H9 (cell line): ENCODE measurements at regions not wholly inside any gene's neighbourhood (a gene's known extent, or its start where the extent isn't known, plus 50 kb on each side); places are given as distances from the start of the nearest gene placed in this dataset.

Experiments
- DNase-seq: peaks from one replicate; pipeline ENCODE4 v3.0.0-alpha.2; 2017
- H2AFZ ChIP-seq: one replicate; pipeline ENCODE4 v1.6.1; 2013; ENCODE audit warnings: mild to moderate bottlenecking, low read length, control low read depth, moderate library complexity
- H2AK5ac ChIP-seq: 2 replicates; pipeline ENCODE4 v1.6.1; 2013; ENCODE audit warnings: low read length, control low read depth, mixed read lengths; ENCODE audit not compliant: insufficient read length
- H2BK120ac ChIP-seq: one replicate; pipeline ENCODE4 v1.6.1; 2013; ENCODE audit warnings: low read depth, mild to moderate bottlenecking, low read length, control low read depth, inconsistent platforms; ENCODE audit not compliant: poor library complexity, severe bottlenecking
- H2BK12ac ChIP-seq: 2 replicates; pipeline ENCODE4 v1.6.1; 2013; ENCODE audit warnings: low read length, control low read depth, mixed read lengths, low read depth; ENCODE audit not compliant: insufficient read length
- H2BK15ac ChIP-seq: 2 replicates; pipeline ENCODE4 v1.6.1; 2013; ENCODE audit warnings: low read depth, low read length, control low read depth
- H2BK20ac ChIP-seq: one replicate; pipeline ENCODE4 v1.6.1; 2013; ENCODE audit warnings: low read depth, mild to moderate bottlenecking, low read length, control low read depth, inconsistent platforms; ENCODE audit not compliant: poor library complexity, severe bottlenecking
- H2BK5ac ChIP-seq: 2 replicates; pipeline ENCODE4 v1.6.1; 2013; ENCODE audit warnings: low read length, control low read depth, mixed read lengths; ENCODE audit not compliant: insufficient read length
- H3K14ac ChIP-seq: 2 replicates; pipeline ENCODE4 v1.6.1; 2013; ENCODE audit warnings: low read length, control low read depth; ENCODE audit not compliant: insufficient read depth
- H3K18ac ChIP-seq: 2 replicates; pipeline ENCODE4 v1.6.1; 2013; ENCODE audit warnings: low read depth, mild to moderate bottlenecking, mixed read lengths, low read length, control low read depth; ENCODE audit not compliant: insufficient read length
- H3K23ac ChIP-seq: 2 replicates; pipeline ENCODE4 v1.6.1; 2013; ENCODE audit warnings: low read length, control low read depth, mixed read lengths, low read depth; ENCODE audit not compliant: insufficient read length
- H3K23me2 ChIP-seq: 2 replicates; pipeline ENCODE4 v1.6.1; 2013; ENCODE audit warnings: low read depth, mild to moderate bottlenecking, mixed read lengths, low read length, control low read depth; ENCODE audit not compliant: insufficient read length, poor library complexity, severe bottlenecking
- H3K27ac ChIP-seq: 2 replicates; pipeline ENCODE4 v1.5.1; 2013; ENCODE audit warnings: low read length, control low read depth, mixed read lengths, low read depth; ENCODE audit not compliant: insufficient read length
- H3K27me3 ChIP-seq: 2 replicates; pipeline ENCODE4 v1.6.1; 2013; ENCODE audit warnings: low read length, control low read depth, inconsistent platforms; ENCODE audit not compliant: insufficient read depth
- H3K4ac ChIP-seq: 2 replicates; pipeline ENCODE4 v1.6.1; 2013; ENCODE audit warnings: low read depth, mild to moderate bottlenecking, control low read depth, inconsistent platforms, low read length, moderate library complexity
- H3K4me1 ChIP-seq: 2 replicates; pipeline ENCODE4 v1.6.1; 2013; ENCODE audit warnings: low read length, control low read depth, inconsistent platforms; ENCODE audit not compliant: insufficient read depth
- H3K4me2 ChIP-seq: 2 replicates; pipeline ENCODE4 v1.6.1; 2013; ENCODE audit warnings: low read length, control low read depth, mixed read lengths; ENCODE audit not compliant: insufficient read length, insufficient read depth
- H3K56ac ChIP-seq: 2 replicates; pipeline ENCODE4 v1.6.1; 2013; ENCODE audit warnings: low read depth, mild to moderate bottlenecking, mixed read lengths, low read length, control low read depth; ENCODE audit not compliant: insufficient read length
- H3K79me1 ChIP-seq: 2 replicates; pipeline ENCODE4 v1.6.1; 2013; ENCODE audit warnings: low read depth, mild to moderate bottlenecking, moderate library complexity, low read length, control low read depth, inconsistent platforms; ENCODE audit not compliant: insufficient read depth, poor library complexity, severe bottlenecking
- H3K79me2 ChIP-seq: 2 replicates; pipeline ENCODE4 v1.6.1; 2013; ENCODE audit warnings: low read length, control low read depth, inconsistent platforms; ENCODE audit not compliant: insufficient read depth
- H3K9ac ChIP-seq: 2 replicates; pipeline ENCODE4 v1.6.1; 2013; ENCODE audit warnings: low read length, control low read depth, mixed read lengths; ENCODE audit not compliant: insufficient read length; ENCODE audit errors: extremely low read depth
- H3K9me3 ChIP-seq: one replicate; pipeline ENCODE4 v1.6.1; 2013; ENCODE audit warnings: low read depth, low read length, inconsistent platforms; ENCODE audit not compliant: control insufficient read depth
- H3T11ph ChIP-seq: one replicate; pipeline ENCODE4 v1.6.1; 2013; ENCODE audit warnings: mild to moderate bottlenecking, low read length, control low read depth, inconsistent platforms
- H4K20me1 ChIP-seq: one replicate; pipeline ENCODE4 v1.6.1; 2013; ENCODE audit not compliant: control insufficient read depth, insufficient read length, insufficient read depth
- H4K5ac ChIP-seq: 2 replicates; pipeline ENCODE4 v1.6.1; 2013; ENCODE audit warnings: low read depth, mild to moderate bottlenecking, mixed read lengths, low read length, control low read depth; ENCODE audit not compliant: insufficient read length
- H4K8ac ChIP-seq: replicated peaks from 2 replicates; pipeline ENCODE4 v1.6.1; 2013; ENCODE audit warnings: low read length, control low read depth, mixed read lengths, low read depth; ENCODE audit not compliant: insufficient read length
- H4K91ac ChIP-seq: 2 replicates; pipeline ENCODE4 v1.6.1; 2013; ENCODE audit warnings: low read depth, mild to moderate bottlenecking, moderate library complexity, mixed read lengths, low read length, control low read depth; ENCODE audit not compliant: insufficient read length
- H3K27ac Mint-ChIP-seq, 3 experiments: 2 replicates in 2 of 3; 3 replicates in 1 of 3; pipeline ENCODE4 v1.8.0; 2020 to 2021; ENCODE audit warnings: mixed read lengths in 3 of 3, mild to moderate bottlenecking in 1 of 3, moderate library complexity in 1 of 3
- H3K27me3 Mint-ChIP-seq: 2 replicates; pipeline ENCODE4 v1.8.0; 2021; ENCODE audit warnings: low read depth, mild to moderate bottlenecking, moderate library complexity, mixed read lengths
- H3K36me3 Mint-ChIP-seq, 3 experiments: 2 replicates in 2 of 3; 3 replicates in 1 of 3; pipeline ENCODE4 v1.8.0; 2020 to 2021; ENCODE audit warnings: low read depth in 3 of 3, mixed read lengths in 3 of 3; ENCODE audit not compliant: insufficient read depth in 1 of 3
- H3K4me1 Mint-ChIP-seq, 2 experiments: 2 replicates each; pipeline ENCODE4 v1.8.0; 2020; ENCODE audit warnings: mixed read lengths in 2 of 2
- H3K4me3 Mint-ChIP-seq, 2 experiments: 2 replicates in 1 of 2; 3 replicates in 1 of 2; pipeline ENCODE4 v1.8.0; 2020 to 2021; ENCODE audit warnings: mild to moderate bottlenecking in 2 of 2, mixed read lengths in 2 of 2, moderate library complexity in 1 of 2
- H3K9me3 Mint-ChIP-seq, 2 experiments: 2 replicates in 1 of 2; 3 replicates in 1 of 2; pipeline ENCODE4 v1.8.0; 2020; ENCODE audit warnings: mild to moderate bottlenecking in 2 of 2, mixed read lengths in 2 of 2, moderate library complexity in 1 of 2
- WGBS: extraction: QIAGEN DNeasy Blood & Tissue Kit; methylation state at CpG from one replicate; pipeline ENCODE4 v1.1.7; 2013; ENCODE audit warnings: missing lambda C conversion rate, low lambda C conversion rate, mixed read lengths; ENCODE audit not compliant: insufficient read length; ENCODE audit errors: extremely low coverage; 5-methylcytosine and 5-hydroxymethylcytosine counted together
- TF ChIP-seq, protein P1 (sequence below): fragments of 200-600 bp; sonication (generic); conservative IDR thresholded peaks from 3 replicates; pipeline ENCODE4 v1.8.0; 2021; ENCODE audit warnings: antibody characterized with exemption, mild to moderate bottlenecking

- no peaks in the 10 kb centered on the region for H3K9me3 Mint-ChIP-seq
- H3K27ac ChIP-seq = no peak overlapping the region
- DNase-seq = no peak
These were observed 110.5 kb upstream of the THY1 start for GRCh38 chr11:119533462-119533861.

More at GRCh38 chr11:119533462-119533861, 110.5 kb upstream of the THY1 start:
- H3K23ac ChIP-seq = no peak overlapping the region
- H2BK15ac ChIP-seq = no peak overlapping the region
- no peak overlapping the region for H4K8ac ChIP-seq
- H2BK120ac ChIP-seq = no peak overlapping the region
- no peaks in the 10 kb centered on the region; the same call in 1 of the 2 replicates for H3K27me3 ChIP-seq
- no peaks in the 10 kb centered on the region for H3K9me3 ChIP-seq
- H4K5ac ChIP-seq = no peak overlapping the region
- H2BK20ac ChIP-seq = no peak overlapping the region
- H3K4ac ChIP-seq = no peak overlapping the region
- peaks cover 16% of the 10 kb centered on the region in 2 experiments for H3K4me1 Mint-ChIP-seq
- H3K14ac ChIP-seq = no peak overlapping the region; the same call in 1 of the 2 replicates
- no peak overlapping the region for H3K18ac ChIP-seq
- no peak overlapping the region for H2AFZ ChIP-seq
- TF ChIP-seq, protein P1, sequence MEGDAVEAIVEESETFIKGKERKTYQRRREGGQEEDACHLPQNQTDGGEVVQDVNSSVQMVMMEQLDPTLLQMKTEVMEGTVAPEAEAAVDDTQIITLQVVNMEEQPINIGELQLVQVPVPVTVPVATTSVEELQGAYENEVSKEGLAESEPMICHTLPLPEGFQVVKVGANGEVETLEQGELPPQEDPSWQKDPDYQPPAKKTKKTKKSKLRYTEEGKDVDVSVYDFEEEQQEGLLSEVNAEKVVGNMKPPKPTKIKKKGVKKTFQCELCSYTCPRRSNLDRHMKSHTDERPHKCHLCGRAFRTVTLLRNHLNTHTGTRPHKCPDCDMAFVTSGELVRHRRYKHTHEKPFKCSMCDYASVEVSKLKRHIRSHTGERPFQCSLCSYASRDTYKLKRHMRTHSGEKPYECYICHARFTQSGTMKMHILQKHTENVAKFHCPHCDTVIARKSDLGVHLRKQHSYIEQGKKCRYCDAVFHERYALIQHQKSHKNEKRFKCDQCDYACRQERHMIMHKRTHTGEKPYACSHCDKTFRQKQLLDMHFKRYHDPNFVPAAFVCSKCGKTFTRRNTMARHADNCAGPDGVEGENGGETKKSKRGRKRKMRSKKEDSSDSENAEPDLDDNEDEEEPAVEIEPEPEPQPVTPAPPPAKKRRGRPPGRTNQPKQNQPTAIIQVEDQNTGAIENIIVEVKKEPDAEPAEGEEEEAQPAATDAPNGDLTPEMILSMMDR = no peak
- no peak overlapping the region for H2AK5ac ChIP-seq
- H4K20me1 ChIP-seq = no peaks in the 10 kb centered on the region
- H2BK5ac ChIP-seq = no peak overlapping the region
- no peaks in the 10 kb centered on the region for H3K4me1 ChIP-seq
- H3K4me3 Mint-ChIP-seq = no peak overlapping the region
- no peak overlapping the region for H3K27ac Mint-ChIP-seq
- no peak overlapping the region for H2BK12ac ChIP-seq
- WGBS = no CpG with 5 or more reads among the region's 10 CpGs
- H3K56ac ChIP-seq = no peak overlapping the region
- no peak overlapping the region for H4K91ac ChIP-seq
- no peak overlapping the region for H3T11ph ChIP-seq
- no peak overlapping the region for H3K4me2 ChIP-seq
- peaks cover 56% of the 10 kb centered on the region for H3K27me3 Mint-ChIP-seq
- H3K79me1 ChIP-seq = no peaks in the 10 kb centered on the region
- 0 out of 2 replicates have a peak, but pooled peaks cover 2% of the 10 kb centered on the region for H3K79me2 ChIP-seq
- H3K36me3 Mint-ChIP-seq = no peaks in the 10 kb centered on the region
- H3K23me2 ChIP-seq = no peaks in the 10 kb centered on the region
- H3K9ac ChIP-seq = no peak overlapping the region
